HG03571 (cell line): ENCODE measurements at regions not wholly inside any gene's neighbourhood (a gene's known extent, or its start where the extent isn't known, plus 50 kb on each side); places are given as distances from the start of the nearest gene placed in this dataset.

Source experiments
- ATAC-seq: cut with Tn5 transposase; IDR thresholded peaks from one replicate; pipeline ENCODE4 v1.9.1; 2021; ENCODE audit not compliant: unreplicated experiment

DNA sequence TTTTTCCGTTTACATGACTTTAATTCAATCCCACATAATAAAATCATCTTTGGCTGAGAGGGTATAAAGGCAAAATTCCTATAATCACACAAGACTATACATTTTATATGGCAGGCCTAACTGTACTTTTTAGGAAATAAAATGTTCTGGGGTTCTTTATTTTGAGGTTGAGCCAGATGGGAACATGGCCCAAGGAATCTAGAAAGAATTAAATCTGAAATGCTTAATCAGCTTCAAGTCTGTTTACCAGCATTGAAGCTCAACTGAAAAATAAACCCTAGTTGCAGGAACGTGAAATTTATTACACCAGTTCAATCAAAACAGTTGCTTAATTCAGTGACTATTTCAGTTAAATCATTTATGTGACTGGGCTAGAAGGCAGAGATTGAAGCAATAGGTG, 191.0 kb upstream of the BTG1 start:
- ATAC-seq: no peak

DNA sequence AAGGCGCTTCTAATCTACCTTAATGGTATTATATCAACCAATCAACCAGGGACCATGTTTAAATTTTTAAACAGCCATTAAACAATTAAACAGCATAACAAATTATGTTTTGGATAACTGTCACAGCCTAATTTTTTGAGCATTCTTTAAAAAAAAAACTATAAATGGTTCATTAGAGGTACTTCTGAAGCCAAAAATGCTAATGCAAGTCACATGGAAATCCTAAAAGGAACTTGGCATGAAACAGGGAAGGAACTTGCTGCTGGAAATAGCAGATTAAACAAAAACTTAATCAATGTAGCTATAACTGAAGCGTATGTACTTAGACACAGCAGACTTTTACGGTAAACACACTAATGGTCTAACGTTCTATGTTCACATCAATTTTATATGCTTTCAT, 190.2 kb upstream of the BTG1 start:
- ATAC-seq: no peak

DNA sequence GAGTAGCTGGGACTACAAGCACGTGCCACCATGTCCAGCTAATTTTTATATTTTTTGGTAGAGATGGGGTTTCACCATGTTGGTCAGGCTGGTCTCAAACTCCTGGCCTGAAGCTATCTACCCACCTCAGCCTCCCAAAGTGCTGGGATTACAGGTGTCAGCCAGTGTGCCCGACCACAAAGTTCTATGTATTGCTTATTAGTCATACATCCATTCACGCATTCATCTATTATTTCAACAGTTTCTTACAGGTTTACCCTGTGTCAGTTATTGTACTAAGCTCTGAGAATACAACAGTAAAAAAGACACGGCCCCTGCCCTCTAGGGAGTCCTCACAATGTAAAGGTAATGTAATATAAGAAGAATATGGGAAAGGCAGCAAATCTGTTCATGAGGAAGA, 188.9 kb upstream of the BTG1 start:
- no peak for ATAC-seq

DNA sequence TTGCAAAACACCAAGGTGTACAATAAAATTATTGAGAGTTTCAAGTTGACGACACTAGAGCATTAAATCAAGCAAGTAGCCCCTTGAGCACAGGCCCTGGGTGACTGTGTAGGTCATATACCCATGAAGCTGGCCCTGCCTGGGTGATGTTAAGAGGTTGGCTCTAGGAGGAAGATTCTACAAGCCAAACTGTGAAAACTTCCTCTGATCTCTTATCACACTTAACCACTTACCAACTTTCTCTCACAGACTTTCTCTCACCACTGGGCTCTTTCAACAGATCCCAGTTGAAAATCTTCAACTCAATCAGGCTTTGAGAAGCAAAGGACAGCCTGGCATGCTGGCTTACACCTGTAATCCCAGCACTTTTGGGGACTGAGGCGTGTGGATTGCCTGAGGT, 186.9 kb upstream of the BTG1 start:
- ATAC-seq: no peak

DNA sequence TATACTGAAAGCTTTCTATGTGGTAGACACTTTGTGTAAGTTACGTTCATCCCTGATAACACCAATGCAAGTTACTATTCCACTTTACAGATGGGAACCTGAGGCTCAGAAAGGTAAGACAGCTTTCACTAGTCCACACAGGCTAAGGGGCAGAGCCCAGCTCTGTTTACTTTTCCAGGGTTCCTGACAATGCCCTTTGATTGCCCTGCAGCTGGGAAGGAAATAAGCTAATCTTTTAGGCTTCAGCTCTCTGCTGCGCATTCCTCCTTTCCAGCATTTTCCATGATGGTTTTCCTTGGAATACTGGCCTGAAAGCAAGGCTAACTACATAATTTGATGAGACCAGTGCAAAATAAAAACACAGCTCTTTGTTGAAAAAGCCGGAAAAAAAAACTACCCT, 185.7 kb upstream of the BTG1 start:
- no peak for ATAC-seq

DNA sequence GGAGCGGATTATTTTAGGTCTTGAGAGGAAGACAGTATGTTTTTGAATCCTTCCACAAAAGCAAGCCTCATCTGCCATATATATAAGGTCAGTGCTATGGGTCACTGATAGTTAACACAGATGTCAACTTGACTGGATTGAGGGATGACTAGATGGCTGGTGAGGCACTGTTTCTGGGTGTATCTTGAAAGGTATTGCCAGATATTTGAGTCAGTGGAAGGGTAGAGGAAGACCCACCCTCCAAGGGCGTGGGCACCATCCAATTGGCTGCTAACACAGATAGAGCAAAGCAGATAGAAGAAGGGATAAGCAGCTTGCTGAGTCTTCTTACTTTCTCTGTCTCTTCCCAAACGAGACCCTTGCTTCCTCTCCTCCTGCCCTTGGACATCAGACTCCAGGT, 185.0 kb upstream of the BTG1 start:
- ATAC-seq: no peak

DNA sequence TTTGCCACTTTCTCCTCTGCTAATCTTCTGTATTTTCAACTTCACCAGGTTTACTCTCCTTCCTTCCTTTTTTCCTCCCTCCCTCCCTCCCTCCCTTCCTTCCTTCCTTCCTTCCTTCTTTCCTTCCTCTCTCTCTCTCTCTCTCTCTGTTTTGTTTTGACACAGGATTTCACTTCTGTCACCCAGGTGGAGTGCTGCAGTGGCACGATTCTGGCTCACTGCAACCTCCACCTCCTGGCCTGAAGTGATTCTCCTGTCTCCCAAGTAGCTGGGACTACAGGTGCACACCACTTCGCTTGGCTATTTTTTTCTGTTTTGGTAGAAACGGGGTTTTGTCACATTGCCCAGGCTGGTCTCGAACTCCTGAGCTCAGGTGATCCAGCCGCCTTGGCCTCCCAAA, 181.2 kb upstream of the BTG1 start:
- ATAC-seq: no peak

DNA sequence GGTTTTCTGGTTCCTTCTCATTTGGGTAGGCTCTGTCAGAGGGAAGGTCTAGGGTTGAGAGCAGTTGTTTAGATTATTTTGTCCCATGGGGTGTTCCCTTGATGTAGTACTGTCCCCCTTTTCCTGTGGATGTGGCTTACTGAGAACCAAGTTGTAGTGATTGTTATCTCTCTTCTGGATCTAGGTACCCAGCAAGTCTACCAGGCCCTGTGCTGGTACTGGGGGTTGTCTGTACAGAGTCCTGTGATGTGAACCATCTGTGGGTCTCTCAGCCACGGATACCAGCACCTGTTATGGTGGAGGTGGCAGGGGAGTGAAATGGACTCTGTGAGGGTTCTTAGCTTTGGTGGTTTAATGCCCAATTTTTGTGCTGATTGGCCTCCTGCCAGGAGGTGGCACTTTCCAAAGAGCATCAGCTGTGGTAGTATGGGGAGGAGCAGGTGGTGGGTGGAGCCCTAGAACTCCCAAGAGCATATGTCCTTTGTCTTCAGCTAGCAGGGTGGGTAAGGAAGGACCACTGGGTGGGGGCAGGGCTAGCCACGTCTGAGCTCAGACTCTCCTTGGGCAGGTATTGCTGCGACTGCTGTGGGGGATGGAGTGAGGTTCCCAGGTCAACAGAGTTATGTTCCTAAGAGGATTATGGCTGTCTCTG, 179.3 kb upstream of the BTG1 start:
- ATAC-seq: no peak

DNA sequence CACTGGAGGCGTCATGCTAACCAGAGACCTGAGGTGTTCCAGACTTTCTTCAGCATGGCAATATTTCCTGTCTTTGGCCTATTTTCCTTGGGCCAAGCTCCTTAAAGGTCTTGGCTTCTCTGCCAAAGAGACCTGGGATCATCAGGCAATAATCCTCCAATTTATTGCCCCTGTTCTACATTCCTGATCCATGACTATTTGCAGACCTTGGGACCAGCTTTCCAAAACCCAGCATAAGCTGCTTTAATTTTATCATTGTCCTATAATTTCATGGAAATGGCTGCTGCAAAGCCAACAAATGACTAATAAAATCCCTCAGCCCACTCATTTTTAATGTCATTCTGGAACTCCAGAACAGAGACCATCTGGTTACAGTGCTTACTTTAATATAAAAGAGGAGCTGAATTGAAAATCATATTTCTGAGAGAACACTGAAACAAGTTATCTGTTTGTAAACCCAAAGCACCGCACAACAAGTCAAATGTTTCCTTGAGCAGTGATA, 166.9 kb upstream of the BTG1 start:
- no peak for ATAC-seq

DNA sequence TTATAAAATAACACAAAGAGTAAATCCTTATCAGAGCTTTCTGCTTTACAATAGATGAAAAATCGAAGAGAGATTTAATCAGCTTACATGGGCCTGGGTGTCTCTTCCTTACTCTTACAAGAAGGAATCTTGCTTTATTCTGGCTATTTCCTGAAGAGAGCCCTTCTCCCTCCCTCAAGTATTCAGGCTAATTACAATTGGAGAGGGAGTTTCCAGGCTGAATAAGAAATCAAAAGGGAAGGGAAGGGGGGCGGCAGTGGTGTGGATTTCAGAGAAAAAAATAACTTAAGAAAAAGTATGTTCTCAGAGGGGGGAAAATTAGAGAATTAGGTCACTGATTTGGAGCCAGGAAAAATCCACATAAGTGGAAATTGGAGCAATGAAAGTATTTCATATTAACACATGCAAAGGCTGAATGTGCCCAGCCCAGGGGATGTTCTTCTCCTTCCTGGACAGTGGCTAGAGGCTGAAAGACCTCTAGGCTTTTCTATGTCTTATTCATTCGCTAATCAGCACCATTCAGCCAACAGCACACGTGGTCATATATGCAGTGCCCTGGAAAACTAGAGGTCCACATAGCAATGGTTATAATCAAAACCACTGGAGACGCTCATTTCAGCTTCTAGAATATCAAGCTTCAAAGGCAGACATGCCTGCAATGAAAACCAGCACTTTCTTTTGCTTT, 158.9 kb upstream of the BTG1 start:
- ATAC-seq: no peak

DNA sequence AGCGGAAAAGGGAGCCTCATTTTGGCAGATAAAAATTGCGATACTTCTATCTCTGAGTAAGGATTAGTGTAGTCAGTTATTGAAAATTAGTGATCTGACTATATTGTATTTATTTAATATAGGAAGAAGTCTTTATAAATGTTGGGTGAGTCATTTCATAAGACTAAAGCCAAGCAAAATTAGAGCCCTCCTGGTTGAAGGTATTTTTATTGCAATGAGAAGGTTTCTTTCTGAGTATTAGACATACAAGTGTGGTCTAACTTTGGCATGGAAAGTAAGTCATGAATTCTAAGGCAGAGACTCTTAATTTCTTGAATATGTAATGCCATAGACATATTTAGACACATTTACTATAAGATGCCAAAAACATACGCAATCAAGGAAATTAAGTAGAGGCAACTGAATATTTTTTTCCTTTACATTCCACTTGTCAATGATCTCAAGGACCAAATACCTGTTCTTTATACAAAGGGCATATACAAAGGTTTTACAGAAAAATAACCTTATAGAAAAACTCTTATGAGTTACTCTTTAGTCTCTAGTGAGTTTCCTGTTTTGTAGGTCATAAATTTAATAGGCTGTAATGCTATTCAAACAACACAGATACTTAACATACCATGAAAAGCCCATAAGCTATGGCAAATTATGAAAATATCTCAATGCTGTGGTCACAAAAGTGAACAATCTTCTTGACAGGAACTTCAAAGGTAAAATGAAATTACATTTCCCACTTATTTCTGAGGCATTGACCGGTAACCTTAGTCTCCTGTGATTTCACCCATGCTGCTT, 156.6 kb upstream of the BTG1 start:
- ATAC-seq: no peak

DNA sequence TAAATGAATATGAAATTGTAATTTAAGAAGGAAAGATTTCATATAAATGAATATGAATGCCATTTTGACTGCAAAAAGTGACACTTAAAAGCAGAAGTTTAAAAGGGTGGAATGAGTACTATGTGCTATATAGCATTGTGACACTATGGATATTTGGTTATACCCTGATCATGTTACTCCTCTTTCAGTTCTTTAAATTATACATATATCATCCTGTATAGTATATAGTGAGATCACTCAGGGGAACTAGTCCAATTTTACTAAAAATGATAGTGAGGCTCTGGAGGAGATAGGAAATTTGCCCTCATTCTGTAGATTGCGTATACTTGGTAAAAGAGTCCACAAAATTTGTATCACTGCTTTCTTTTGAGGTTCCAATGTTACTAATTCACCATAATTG, 155.7 kb upstream of the BTG1 start:
- ATAC-seq: no peak

DNA sequence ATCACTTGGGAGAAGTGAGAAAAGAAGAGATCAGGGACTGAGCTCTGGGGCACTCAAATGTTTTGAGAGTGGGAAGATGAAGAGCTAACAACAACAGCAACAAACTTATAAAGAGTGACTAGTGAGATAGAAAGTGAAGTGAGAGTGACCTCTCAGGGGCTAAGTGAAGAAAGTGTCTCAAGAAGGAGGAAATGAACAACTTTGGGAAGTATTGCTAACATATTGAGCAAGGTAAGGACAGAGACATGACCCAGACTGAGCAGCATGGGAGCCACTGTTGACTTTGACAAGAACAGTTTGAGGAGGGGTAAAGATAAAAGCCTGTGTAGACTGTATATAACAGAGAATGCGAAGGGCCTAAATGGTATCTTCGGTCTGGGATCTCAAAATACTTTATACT, 155.1 kb upstream of the BTG1 start:
- no peak for ATAC-seq

DNA sequence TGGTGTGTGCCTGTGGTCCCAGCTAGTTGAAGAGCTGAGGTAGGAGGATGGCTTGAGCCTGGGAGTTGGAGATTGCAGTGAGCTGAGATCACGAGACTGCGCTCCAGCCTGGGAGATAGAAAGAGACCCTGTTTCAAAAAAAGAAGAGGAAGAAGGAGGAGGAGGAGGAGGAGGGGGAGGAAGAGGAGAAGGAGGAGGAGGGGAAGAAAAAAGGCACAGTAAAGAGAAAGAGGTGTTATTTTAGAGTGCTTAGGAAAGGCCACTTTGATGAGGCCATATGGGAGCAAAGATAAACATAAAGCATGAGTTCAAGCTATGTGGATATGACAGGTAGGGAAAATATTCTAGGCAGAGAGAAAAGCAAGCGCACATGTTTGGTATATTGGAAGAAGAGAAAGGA, 154.1 kb upstream of the BTG1 start:
- no peak for ATAC-seq

DNA sequence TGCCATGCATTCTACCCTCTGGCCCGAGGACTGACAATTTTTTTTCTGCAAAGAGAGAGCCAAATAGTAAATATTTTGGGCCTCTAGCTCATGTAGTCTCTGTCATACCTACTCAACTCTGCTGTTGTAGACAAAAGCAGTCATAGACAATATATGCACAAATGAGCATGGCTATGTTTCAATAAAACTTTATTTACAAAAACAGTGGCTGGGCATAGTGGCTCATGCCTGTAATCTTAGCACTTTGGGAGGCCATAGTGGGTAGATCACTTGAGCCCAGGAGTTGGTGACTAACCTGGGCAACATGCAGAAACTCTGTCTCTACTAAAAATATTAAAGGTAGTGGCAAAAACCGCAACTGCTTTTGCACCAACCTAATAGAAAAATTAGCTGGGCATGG, 153.7 kb upstream of the BTG1 start:
- ATAC-seq: no peak

DNA sequence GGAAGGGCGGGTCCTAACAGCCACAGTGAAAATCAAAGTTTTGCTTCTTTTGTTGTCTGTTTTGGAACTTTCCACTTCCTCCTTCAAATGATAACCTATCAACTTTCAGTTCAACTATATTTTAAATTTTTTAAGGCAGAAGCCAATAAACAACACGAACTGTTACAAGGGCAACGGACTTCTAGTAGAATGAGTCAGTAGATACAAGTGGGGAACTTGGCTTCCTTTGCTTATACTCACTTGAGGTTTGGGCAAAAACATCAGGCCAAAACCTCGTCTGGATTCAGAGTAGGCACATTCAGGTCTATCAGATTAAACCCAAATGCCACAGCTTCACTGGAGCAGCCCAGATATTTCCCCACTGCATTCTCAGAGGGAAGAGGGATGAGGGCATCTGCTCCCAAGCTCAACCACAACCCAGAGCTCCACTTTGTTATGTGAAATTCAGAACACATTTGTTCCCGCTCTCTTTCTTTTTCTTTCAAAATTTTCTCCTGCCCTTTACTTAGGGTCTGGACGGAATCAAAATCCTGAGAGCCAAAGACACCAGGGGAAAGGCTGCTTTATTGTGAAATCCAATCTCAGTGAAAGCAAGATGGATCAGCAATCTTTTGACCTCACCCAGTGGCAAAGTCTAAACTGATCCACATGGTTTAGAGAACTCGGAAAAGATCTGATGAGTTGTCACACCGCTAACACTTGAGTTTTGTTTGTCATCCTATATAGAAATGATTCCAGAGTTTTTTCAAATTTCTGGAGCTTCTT, 152.5 kb upstream of the BTG1 start:
- ATAC-seq: no peak

DNA sequence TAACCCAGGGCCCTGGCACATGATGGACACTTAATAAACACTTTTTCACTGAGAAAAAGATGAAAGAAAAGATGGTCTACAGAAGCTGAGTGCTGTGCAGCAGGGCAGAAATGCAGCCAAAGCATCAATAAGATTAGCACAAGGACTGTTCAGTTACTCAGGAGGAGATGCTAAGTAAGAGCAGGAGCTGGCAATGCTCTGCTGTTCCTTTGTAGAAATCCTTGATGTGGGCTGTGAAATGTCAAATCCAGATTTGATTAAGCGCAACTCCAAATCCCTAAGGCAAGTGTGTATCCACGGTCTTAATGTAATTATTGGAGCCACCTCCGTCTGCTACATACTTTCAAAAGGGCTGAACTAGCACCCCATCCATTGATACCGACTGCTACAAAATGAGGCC, 151.8 kb upstream of the BTG1 start:
- ATAC-seq: no peak

DNA sequence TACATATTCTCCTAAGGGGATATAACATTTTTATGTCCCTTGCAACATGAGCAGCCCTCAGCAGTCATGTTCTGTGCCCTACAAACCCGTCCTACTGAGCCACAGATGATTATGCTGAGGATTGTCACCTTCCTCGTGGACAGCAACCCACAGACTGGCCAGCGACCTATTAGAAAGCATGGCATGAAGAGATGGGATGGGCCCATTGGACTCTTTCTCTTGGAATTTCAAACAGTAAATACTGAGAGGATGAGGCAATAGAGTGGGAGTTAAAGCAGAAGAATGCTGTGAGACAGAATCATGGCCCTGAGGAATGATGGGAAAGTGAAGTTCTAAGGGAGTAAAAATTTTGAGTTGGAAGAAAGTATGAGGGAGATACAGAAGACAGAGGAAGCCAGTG, 149.9 kb upstream of the BTG1 start:
- ATAC-seq: no peak

DNA sequence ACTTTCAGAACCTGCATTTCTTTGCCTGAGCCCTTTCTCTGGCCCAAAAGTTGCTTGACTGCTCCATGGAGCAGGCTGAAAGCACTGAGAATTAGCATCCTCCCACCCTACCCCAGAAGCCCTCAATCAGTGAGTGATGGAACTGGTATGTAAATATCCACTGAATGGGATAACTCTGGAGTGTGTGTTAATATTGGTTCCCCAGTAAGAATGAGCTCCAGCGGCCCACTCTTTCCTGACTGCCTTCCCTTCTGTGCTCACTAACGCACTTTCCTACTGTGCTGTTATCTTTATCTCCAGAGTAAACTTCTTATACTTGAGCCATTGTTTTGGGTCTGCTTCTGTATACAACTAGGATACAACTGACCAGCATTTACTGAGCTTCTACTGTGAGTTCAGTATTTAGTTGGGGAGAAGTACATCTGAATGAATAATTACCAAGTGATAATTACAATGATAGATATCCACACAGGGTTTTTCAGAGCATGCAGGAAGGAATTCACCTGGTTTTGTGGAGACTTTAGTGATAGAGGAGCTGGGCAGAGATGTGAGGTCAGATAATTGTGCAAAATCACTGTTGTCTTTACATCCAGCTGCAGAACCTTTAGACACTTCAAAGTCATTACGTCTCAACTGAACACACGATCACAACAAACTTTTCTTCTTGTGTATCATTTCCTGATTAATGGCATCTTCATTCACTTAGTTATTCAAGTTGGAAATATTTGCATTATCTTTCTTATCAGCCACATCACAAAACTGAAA, 149.2 kb upstream of the BTG1 start:
- ATAC-seq: no peak

DNA sequence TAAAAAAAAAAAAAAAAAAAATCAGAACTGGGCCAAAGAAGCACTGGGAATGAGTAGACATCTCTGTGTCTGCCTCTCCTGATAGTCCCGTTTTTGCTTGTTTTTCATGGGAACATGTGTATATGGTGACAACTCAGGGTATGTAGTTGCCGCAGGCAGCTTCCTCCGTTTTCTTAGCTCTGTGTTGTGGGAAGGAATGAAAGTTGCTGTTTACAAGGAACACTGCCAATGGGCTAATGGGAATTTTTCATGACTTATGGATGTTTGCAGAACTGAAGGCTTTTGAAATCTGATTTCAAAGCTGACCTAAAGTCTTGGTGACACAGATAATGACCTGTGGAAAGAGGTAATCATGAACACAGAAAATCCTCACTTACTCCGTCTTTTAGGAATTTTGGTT, 146.4 kb upstream of the BTG1 start:
- ATAC-seq: no peak

DNA sequence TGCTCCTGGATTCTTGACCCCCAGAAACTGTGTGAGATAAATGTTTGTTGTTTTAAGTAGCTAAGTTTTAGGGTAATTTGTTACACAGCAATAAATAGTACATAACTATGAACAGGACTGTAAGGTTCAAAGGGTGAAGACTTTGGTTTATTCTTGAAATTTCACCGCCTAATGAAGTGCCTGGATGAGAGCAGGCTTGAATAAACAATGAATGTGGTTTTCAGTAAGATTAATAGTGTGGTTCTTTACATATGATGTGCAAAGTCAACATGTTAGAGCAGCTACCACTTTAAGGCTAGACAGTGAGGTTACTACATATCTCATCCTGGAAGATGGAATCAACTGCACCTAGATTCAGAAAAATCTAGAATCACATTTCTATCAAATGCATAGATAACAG, 145.2 kb upstream of the BTG1 start:
- ATAC-seq: no peak
